GM23338 (cell line): ENCODE measurements at regions not wholly inside any gene's neighbourhood (a gene's known extent, or its start where the extent isn't known, plus 50 kb on each side); places are given as distances from the start of the nearest gene placed in this dataset.

Source experiments
- STAT1 ChIP-seq: IDR thresholded peaks from one replicate; pipeline ENCODE4 v1.6.1; 2016; ENCODE audit warnings: antibody characterized with exemption; ENCODE audit not compliant: unreplicated experiment
- ZNF462 ChIP-seq: fragments of 250-450 bp; sonication (Bioruptor Pico); IDR thresholded peaks from 2 replicates; pipeline ENCODE4 v1.5.0; 2020; ENCODE audit warnings: mild to moderate bottlenecking, moderate library complexity

GRCh38 chr10:52706332-52707070 lies 66.1 kb downstream of the MBL2 start (continued):
- TF ChIP-seq ZNF462 (CRISPR knock-in tag) (no peak), STAT1 (no peak)
